ENCODE measurements at regions not wholly inside any gene's neighbourhood (a gene's known extent, or its start where the extent isn't known, plus 50 kb on each side); places are given as distances from the start of the nearest gene placed in this dataset.

GRCh38 chr6:150787429-150787828 is 78.1 kb upstream of the MTHFD1L start:
- Histone ChIP-seq H4K8ac (ENCODE audit: extremely low read depth, insufficient read depth, low read length) (no peak overlapping the region), H2BK20ac (ENCODE audit: low read length) (no peak overlapping the region), H3K56ac (replicated peaks; ENCODE audit: insufficient read length, low read depth, low read length) (no peak overlapping the region), H4K5ac (ENCODE audit: insufficient read length, low read depth, low read length) (no peak overlapping the region), H3K27me3 (replicated peaks in 1 of 4; ENCODE audit: control insufficient read depth in 3 of 4, extremely low read depth in 1 of 4, insufficient read depth in 3 of 4, low read length in 3 of 4) (no peaks in the 10 kb centered on the region), H2BK12ac (ENCODE audit: low read depth, low read length) (no peak overlapping the region), H3K4me2 (ENCODE audit: insufficient read depth in 1 of 2, low read depth in 2 of 2, low read length in 2 of 2) (no peak overlapping the region), H2BK15ac (ENCODE audit: low read length) (no peak overlapping the region), H4K91ac (replicated peaks; ENCODE audit: insufficient read length, low read length) (no peak overlapping the region), H4K20me1 (replicated peaks in 1 of 2; ENCODE audit: control insufficient read depth in 1 of 2, insufficient read depth in 2 of 2, low read length in 2 of 2) (no peaks in the 10 kb centered on the region), H3K23ac (ENCODE audit: insufficient read length) (no peak overlapping the region), H3K18ac (ENCODE audit: extremely low read depth, low read length) (no peak overlapping the region), H3K79me2 (ENCODE audit: control insufficient read depth in 1 of 2, insufficient read depth in 2 of 2, low read length in 2 of 2) (no peaks in the 10 kb centered on the region), H3K4me1 (replicated peaks in 1 of 4; ENCODE audit: control insufficient read depth in 3 of 4, insufficient read depth in 4 of 4, low read length in 3 of 4) (no peaks in the 10 kb centered on the region), H3K27ac (ENCODE audit: low read depth, low read length) (no peak overlapping the region), H3K23me2 (ENCODE audit: low read depth, low read length) (no peaks in the 10 kb centered on the region), H2AFZ (ENCODE audit: low read length) (no peak overlapping the region), H2AK5ac (ENCODE audit: low read depth, low read length) (no peak overlapping the region), H3K4me3 (ENCODE audit: extremely low read depth in 1 of 4, insufficient read depth in 2 of 4, low read depth in 3 of 4, low read length in 4 of 4) (no peak overlapping the region), H3K9me3 (ENCODE audit: insufficient read depth in 2 of 2, low read depth in 1 of 2, low read length in 1 of 2) (no peaks in the 10 kb centered on the region), H3K9ac (replicated peaks in 1 of 4; ENCODE audit: extremely low read depth in 1 of 4, low read depth in 3 of 4, low read length in 3 of 4) (no peak overlapping the region), H2BK5ac (ENCODE audit: low read depth, low read length) (no peak overlapping the region), H3K79me1 (ENCODE audit: low read depth, low read length) (no peaks in the 10 kb centered on the region), H2BK120ac (replicated peaks; ENCODE audit: low read depth, low read length) (no peak overlapping the region), H3K14ac (ENCODE audit: insufficient read length) (no peak overlapping the region), H3K4ac (replicated peaks; ENCODE audit: insufficient read length, low read depth, low read length) (no peak overlapping the region), H3K36me3 (ENCODE audit: control insufficient read depth in 2 of 4, insufficient read depth in 4 of 4, low read length in 3 of 4) (no peaks in the 10 kb centered on the region)
- 95% methylated on average over 7 of the region's 7 CpGs; no CpG with 5 or more reads in 1 of the 2 experiments for WGBS, 2 experiments (ENCODE audit: extremely low coverage in 1 of 2, insufficient coverage in 1 of 2, insufficient read length in 1 of 2, insufficient replicate concordance in 2 of 2, low coverage in 1 of 2, low lambda C conversion rate in 2 of 2, missing lambda C conversion rate in 1 of 2)
- POLR2A ChIA-PET (ENCODE audit: partially characterized antibody), result no interaction called here
- DNase-seq (ENCODE audit: low read depth in 1 of 2, low spot score in 2 of 2) (no peak), FAIRE-seq (no peak)
- CTCF ChIA-PET (ENCODE audit: partially characterized antibody), result interaction anchor here (0.7 to 1.3 kb wide), 3 partner anchors 14 to 369 kb away, joined by 3 read pairs; no protein-coding TSS in a partner anchor
- TF ChIP-seq, protein P1, sequence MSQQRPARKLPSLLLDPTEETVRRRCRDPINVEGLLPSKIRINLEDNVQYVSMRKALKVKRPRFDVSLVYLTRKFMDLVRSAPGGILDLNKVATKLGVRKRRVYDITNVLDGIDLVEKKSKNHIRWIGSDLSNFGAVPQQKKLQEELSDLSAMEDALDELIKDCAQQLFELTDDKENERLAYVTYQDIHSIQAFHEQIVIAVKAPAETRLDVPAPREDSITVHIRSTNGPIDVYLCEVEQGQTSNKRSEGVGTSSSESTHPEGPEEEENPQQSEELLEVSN (IDR thresholded peaks at IDR 0.05), result no peak
- TF ChIP-seq RNF2 (IDR thresholded peaks at IDR 0.05; ENCODE audit: borderline replicate concordance, low read depth, low read length, missing control alignments, poor library complexity, severe bottlenecking) (no peak), ZNF274 (IDR thresholded peaks at IDR 0.05; ENCODE audit: borderline replicate concordance, extremely low read depth, low read length) (no peak), ASH2L (IDR thresholded peaks at IDR 0.05; ENCODE audit: low read length) (no peak), CREB1 (IDR thresholded peaks at IDR 0.05) (no peak), EZH2 (IDR thresholded peaks at IDR 0.05; ENCODE audit: low read depth, low read length, severe bottlenecking) (no peak), RBBP5 (IDR thresholded peaks at IDR 0.05; ENCODE audit: borderline replicate concordance, low read depth, low read length) (no peak), SP1 (IDR thresholded peaks at IDR 0.05; ENCODE audit: low read depth, low read length) (no peak), POLR2A (IDR thresholded peaks at IDR 0.05; ENCODE audit: control extremely low read depth in 1 of 2, low read depth in 2 of 2, low read length in 2 of 2) (no peak), YY1 (IDR thresholded peaks at IDR 0.05; ENCODE audit: low read depth, low read length) (no peak)

Measured in H1 (cell line).